Heart left ventricle (tissue), 16 donors: ENCODE measurements at regions not wholly inside any gene's neighbourhood (a gene's known extent, or its start where the extent isn't known, plus 50 kb on each side); places are given as distances from the start of the nearest gene placed in this dataset.
A peak's percentile ranks its signal among the peaks of the same experiment; 100 is the strongest.

Experiments
- ATAC-seq, 4 donors: fragments of 200-7000 bp; cut with Tn5 transposase; one replicate each; pipeline ENCODE4 v1.9.1; 2020 to 2022; ENCODE audit warnings: moderate library complexity in 4 of 4, mild to moderate bottlenecking in 3 of 4, moderate number of reproducible peaks in 1 of 4
- DNase-seq, 5 donors: peaks; one replicate each; pipeline ENCODE4 v3.0.0-alpha.2; 2020
- H3K27ac ChIP-seq, 12 donors: fragments of 200-600 bp; sonication (generic) in 4 of 12; one replicate each; pipeline versions ENCODE4 v1.5.0 to v1.8.0; 2016 to 2022; ENCODE audit warnings: mild to moderate bottlenecking in 2 of 12
- H3K27me3 ChIP-seq, 9 donors: fragments of 200-600 bp; sonication (generic) in 2 of 9; one replicate each; pipeline versions ENCODE4 v1.5.1 to v1.8.0; 2016 to 2022; ENCODE audit warnings: mild to moderate bottlenecking in 3 of 9
- H3K36me3 ChIP-seq, 9 donors: fragments of 200-600 bp; sonication (generic) in 2 of 9; one replicate each; pipeline versions ENCODE4 v1.5.0 to v1.8.0; 2018 to 2022; ENCODE audit warnings: mild to moderate bottlenecking in 2 of 9
- H3K4me1 ChIP-seq, 12 donors: fragments of 200-600 bp; sonication (generic) in 4 of 12; one replicate each; pipeline versions ENCODE4 v1.5.0 to v1.8.0; 2016 to 2022; ENCODE audit warnings: mild to moderate bottlenecking in 3 of 12
- H3K4me3 ChIP-seq, 12 donors: fragments of 200-600 bp; sonication (generic) in 4 of 12; one replicate each; pipeline versions ENCODE4 v1.5.0 to v1.8.0; 2017 to 2022; ENCODE audit warnings: mild to moderate bottlenecking in 9 of 12, moderate library complexity in 4 of 12
- H3K9me3 ChIP-seq, 12 donors: fragments of 200-600 bp; sonication (generic) in 4 of 12; one replicate each; pipeline versions ENCODE4 v1.5.0 to v1.8.0; 2016 to 2022; ENCODE audit warnings: mild to moderate bottlenecking in 1 of 12
- POLR2A ChIP-seq, 2 donors: fragments of 450-650 bp; IDR thresholded peaks; one replicate each; pipeline ENCODE4 v1.6.1; 2017; ENCODE audit warnings: antibody characterized with exemption in 2 of 2, mild to moderate bottlenecking in 2 of 2, moderate library complexity in 2 of 2
- WGBS, 4 donors: extraction: QIAGEN DNeasy Blood & Tissue Kit in 2 of 4; methylation state at CpG; one replicate each; pipeline versions ENCODE4 v1.1.5 to v1.1.7; 2013 to 2018; 5-methylcytosine and 5-hydroxymethylcytosine counted together
- intact Hi-C, 10 donors: fragments of 100-400 bp; cut with DNase I; formaldehyde crosslinking; loops; one replicate each; pipeline versions ENCODE4 v1.11.1 to v1.14.2; 2022
- TF ChIP-seq, protein P1 (sequence below), 12 donors: fragments of 200-600 bp; sonication (generic) in 4 of 12; IDR thresholded peaks; one replicate each; pipeline versions ENCODE4 v1.5.0 to v1.8.0; 2018 to 2022; ENCODE audit warnings: antibody characterized with exemption in 12 of 12, mild to moderate bottlenecking in 5 of 12
- donor health status: ischemic (EF 13 %, LVEDD 7.1; RV severe dilation, severe dysfunction).
- donor health status: healthy with polysubstance abuse.
- donor health status: DM: no; HTN: yes; CAD: no.
- donor health status: DM: no; HTN: no; CAD: no.
- donor health status: ischemic (EF 25% LVEDD 6.9; RV normal size, moderate dysfunction).
- donor health status: ischemic (EF 25% LVEDD 5.7; RV mildly dilated, moderate dysfunction).
- donor health status: healthy.
- donor health status: DM: yes; HTN: yes; CAD: no.
- donor health status: ischemic (EF 35%, LVEDD 5.7; RV mildly dilated, moderate dysfunction).
- donor health status: nonischemic (EF 11% LVEDD 7.7; RV severe dilation, severe dysfunction).
- donor health status: DM: yes; HTN: yes; CAD: no.
- donor health status: PGD.
- donor health status: ischemic (EF 29% LVEDD 5.4; RV normal size, mild dysfunction).
- donor health status: nonischemic (EF 23%, LVEDD 6.1; RV moderate dilation, normal function).

DNA sequence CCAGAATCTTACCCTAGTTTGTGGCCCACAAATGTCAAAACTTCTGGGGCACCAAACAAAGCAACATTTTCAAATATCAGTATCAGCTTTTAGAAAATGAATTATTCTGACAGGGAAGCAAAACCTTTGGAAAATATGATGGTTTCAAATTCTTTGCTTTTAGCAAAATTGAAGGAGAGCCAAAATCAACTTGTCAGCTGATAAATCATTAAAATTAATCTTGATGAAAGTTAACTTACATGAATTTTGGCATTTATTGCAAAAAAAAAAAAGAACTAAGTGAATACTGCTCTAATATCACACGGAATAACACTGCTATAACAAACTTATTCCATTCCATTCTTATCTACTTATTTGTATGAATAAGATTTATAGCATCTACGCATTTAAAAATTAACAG lies 158.1 kb upstream of the TARS1 start:
- WGBS, 4 donors = 81 to 89% (median 85%) methylated on average over 2 of the region's 2 CpGs
- intact Hi-C loops = no loop called here
- Histone ChIP-seq H3K9me3 (peaks cover 0 to 4% (median 0%) of the 10 kb centered on the region in 12 donors), H3K36me3 (no peaks in the 10 kb centered on the region), H3K4me1 (peaks cover 0 to 23% (median 2%) of the 10 kb centered on the region in 12 donors), H3K27me3 (no peaks in the 10 kb centered on the region), H3K27ac (no peak overlapping the region), H3K4me3 (no peak overlapping the region)
- DNase-seq = no peak
- no peak for TF ChIP-seq POLR2A (IDR thresholded peaks at IDR 0.05)
- TF ChIP-seq, protein P1, sequence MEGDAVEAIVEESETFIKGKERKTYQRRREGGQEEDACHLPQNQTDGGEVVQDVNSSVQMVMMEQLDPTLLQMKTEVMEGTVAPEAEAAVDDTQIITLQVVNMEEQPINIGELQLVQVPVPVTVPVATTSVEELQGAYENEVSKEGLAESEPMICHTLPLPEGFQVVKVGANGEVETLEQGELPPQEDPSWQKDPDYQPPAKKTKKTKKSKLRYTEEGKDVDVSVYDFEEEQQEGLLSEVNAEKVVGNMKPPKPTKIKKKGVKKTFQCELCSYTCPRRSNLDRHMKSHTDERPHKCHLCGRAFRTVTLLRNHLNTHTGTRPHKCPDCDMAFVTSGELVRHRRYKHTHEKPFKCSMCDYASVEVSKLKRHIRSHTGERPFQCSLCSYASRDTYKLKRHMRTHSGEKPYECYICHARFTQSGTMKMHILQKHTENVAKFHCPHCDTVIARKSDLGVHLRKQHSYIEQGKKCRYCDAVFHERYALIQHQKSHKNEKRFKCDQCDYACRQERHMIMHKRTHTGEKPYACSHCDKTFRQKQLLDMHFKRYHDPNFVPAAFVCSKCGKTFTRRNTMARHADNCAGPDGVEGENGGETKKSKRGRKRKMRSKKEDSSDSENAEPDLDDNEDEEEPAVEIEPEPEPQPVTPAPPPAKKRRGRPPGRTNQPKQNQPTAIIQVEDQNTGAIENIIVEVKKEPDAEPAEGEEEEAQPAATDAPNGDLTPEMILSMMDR (IDR thresholded peaks at IDR 0.05) = no peak
- ATAC-seq = no peak

DNA sequence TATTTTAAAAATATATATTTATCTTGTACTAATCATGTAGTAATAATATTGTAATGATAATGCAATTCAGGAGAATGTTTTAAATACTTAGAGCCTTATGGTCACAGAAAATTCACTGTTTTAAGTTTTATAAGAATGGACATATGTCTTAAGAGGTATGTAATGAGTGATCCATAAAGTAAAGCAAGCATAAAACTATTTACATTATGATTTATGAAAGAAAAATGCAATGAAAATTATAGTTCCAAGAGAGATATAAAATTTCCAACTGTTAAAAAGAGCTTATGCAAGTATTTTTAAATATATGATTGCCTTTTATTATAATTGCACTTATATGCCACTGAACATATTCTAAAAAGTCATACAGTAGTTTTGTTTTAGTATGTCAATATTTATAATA lies 157.5 kb upstream of the TARS1 start:
- DNase-seq = no peak
- H3K27me3 ChIP-seq = no peaks in the 10 kb centered on the region
- H3K27ac ChIP-seq = no peak overlapping the region
- H3K9me3 ChIP-seq = peaks cover 0 to under 1% (median 0%) of the 10 kb centered on the region in 12 donors
- ATAC-seq = no peak
- H3K4me1 ChIP-seq = peaks cover 0 to 23% (median 2%) of the 10 kb centered on the region in 12 donors
- intact Hi-C loops = no loop called here
- H3K4me3 ChIP-seq = no peak overlapping the region
- H3K36me3 ChIP-seq = no peaks in the 10 kb centered on the region
- no peak for TF ChIP-seq POLR2A (IDR thresholded peaks at IDR 0.05)
- TF ChIP-seq, protein P1 (IDR thresholded peaks at IDR 0.05) = no peak

DNA sequence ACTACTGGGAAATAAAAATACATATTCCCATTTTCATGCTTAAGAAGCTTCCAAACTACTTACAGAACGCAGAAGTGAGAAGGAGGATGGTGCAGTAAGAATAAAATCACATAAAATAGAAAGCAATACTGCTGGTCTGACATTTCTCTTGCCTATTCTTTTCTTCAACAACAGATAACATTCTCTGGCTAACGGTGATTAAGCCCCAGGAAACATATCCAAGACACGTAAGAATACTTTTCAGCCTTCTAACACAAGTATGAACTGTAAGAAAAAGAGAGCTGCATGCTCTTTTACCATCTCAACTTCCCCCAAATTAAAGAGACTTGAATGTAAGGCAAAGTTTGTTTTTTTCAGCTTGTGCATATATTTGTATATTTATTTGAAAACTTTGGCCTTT lies 156.1 kb upstream of the TARS1 start:
- DNase-seq = no peak
- no peaks in the 10 kb centered on the region for H3K9me3 ChIP-seq
- no peaks in the 10 kb centered on the region for H3K27me3 ChIP-seq
- WGBS, 4 donors = 40 to 50% (median 45%) methylated on average over 3 of the region's 3 CpGs
- H3K4me1 ChIP-seq = peaks cover 0 to 23% (median 2%) of the 10 kb centered on the region in 12 donors
- TF ChIP-seq, protein P1 (IDR thresholded peaks at IDR 0.05) = no peak
- TF ChIP-seq POLR2A (IDR thresholded peaks at IDR 0.05) = no peak
- intact Hi-C loops = no loop called here
- peak overlapping the region in 3 of 12 donors; percentile 7 to 20 (median 10) for H3K27ac ChIP-seq
- no peaks in the 10 kb centered on the region for H3K36me3 ChIP-seq
- H3K4me3 ChIP-seq = no peak overlapping the region
- ATAC-seq = no peak

DNA sequence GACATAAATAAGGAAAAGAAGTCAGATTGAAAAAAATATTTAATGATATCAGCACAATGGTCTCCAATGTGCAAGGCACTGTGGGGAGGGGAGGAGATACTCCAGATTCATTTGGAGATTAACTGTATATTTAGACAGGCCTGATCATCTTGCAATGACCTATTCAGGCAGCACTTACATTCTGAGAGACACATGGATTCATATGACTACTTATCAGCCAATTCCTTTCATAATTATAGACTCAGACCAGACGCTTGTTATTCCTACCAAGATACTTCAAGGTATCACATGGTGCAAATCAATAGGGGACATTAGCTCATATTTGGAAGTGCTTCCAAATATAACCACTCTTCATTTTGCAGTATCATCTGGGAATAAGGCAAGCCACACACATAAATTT lies 153.5 kb upstream of the TARS1 start:
- peak in 1 of 4 donors; percentile 17 for ATAC-seq
- no peaks in the 10 kb centered on the region for H3K27me3 ChIP-seq
- TF ChIP-seq, protein P1 (IDR thresholded peaks at IDR 0.05) = no peak
- no peak for TF ChIP-seq POLR2A (IDR thresholded peaks at IDR 0.05)
- no peaks in the 10 kb centered on the region for H3K36me3 ChIP-seq
- peak overlapping the region in 6 of 12 donors; percentile 1 to 80 (median 46) for H3K27ac ChIP-seq
- peaks cover 0 to 6% (median 0%) of the 10 kb centered on the region in 12 donors for H3K9me3 ChIP-seq
- WGBS, 4 donors = 42 to 55% (median 47%) methylated on average over 1 of the region's 1 CpG
- H3K4me3 ChIP-seq = no peak overlapping the region
- intact Hi-C loops = no loop called here
- H3K4me1 ChIP-seq = peaks cover 0 to 16% (median 0%) of the 10 kb centered on the region in 12 donors
- no peak for DNase-seq
